Body of pancreas (tissue), 4 donors: ENCODE measurements at regions not wholly inside any gene's neighbourhood (a gene's known extent, or its start where the extent isn't known, plus 50 kb on each side); places are given as distances from the start of the nearest gene placed in this dataset.

Source experiments
- CTCF ChIP-seq, 7 experiments: fragments of 450-650 bp in 4 of 7; fragments of 200-600 bp in 3 of 7; sonication (generic) in 3 of 7; IDR thresholded peaks; one replicate each; pipeline ENCODE4 v1.5.1; 2016 to 2019; ENCODE audit warnings: antibody characterized with exemption in 7 of 7
- POLR2A ChIP-seq, 3 donors: fragments of 450-650 bp; IDR thresholded peaks; one replicate each; pipeline ENCODE4 v1.6.1; 2016; ENCODE audit warnings: antibody characterized with exemption in 3 of 3, mild to moderate bottlenecking in 2 of 3

- TF ChIP-seq CTCF (IDR thresholded peaks at IDR 0.05) (no peak), POLR2A (IDR thresholded peaks at IDR 0.05) (no peak)
Measured at GRCh38 chr10:25114036-25114411, 60.8 kb upstream of the GPR158 start.
